ENCODE measurements at regions not wholly inside any gene's neighbourhood (a gene's known extent, or its start where the extent isn't known, plus 50 kb on each side); places are given as distances from the start of the nearest gene placed in this dataset.

GRCh38 chr21:15390049-15390448 is 325.2 kb upstream of the NRIP1 start:
- no peak for TF ChIP-seq POLR2AphosphoS5 (IDR thresholded peaks at IDR 0.05; ENCODE audit: borderline replicate concordance, low read depth, low read length)
- no peak for TF ChIP-seq EZH2 (IDR thresholded peaks at IDR 0.05)
- no peak for TF ChIP-seq FOXP2 (optimal IDR thresholded peaks at IDR 0.05; ENCODE audit: control extremely low read depth, extremely low read length, insufficient read depth)

All from SK-N-MC (cell line).